Heart left ventricle (tissue), 16 donors: ENCODE measurements at regions not wholly inside any gene's neighbourhood (a gene's known extent, or its start where the extent isn't known, plus 50 kb on each side); places are given as distances from the start of the nearest gene placed in this dataset.

Experiments used
- ATAC-seq, 4 donors: fragments of 200-7000 bp; cut with Tn5 transposase; one replicate each; pipeline ENCODE4 v1.9.1; 2020 to 2022; ENCODE audit warnings: moderate library complexity in 4 of 4, mild to moderate bottlenecking in 3 of 4, moderate number of reproducible peaks in 1 of 4
- DNase-seq, 5 donors: peaks; one replicate each; pipeline ENCODE4 v3.0.0-alpha.2; 2020
- H3K27ac ChIP-seq, 12 donors: fragments of 200-600 bp; sonication (generic) in 4 of 12; one replicate each; pipeline versions ENCODE4 v1.5.0 to v1.8.0; 2016 to 2022; ENCODE audit warnings: mild to moderate bottlenecking in 2 of 12
- H3K27me3 ChIP-seq, 9 donors: fragments of 200-600 bp; sonication (generic) in 2 of 9; one replicate each; pipeline versions ENCODE4 v1.5.1 to v1.8.0; 2016 to 2022; ENCODE audit warnings: mild to moderate bottlenecking in 3 of 9
- H3K36me3 ChIP-seq, 9 donors: fragments of 200-600 bp; sonication (generic) in 2 of 9; one replicate each; pipeline versions ENCODE4 v1.5.0 to v1.8.0; 2018 to 2022; ENCODE audit warnings: mild to moderate bottlenecking in 2 of 9
- H3K4me1 ChIP-seq, 12 donors: fragments of 200-600 bp; sonication (generic) in 4 of 12; one replicate each; pipeline versions ENCODE4 v1.5.0 to v1.8.0; 2016 to 2022; ENCODE audit warnings: mild to moderate bottlenecking in 3 of 12
- H3K4me3 ChIP-seq, 12 donors: fragments of 200-600 bp; sonication (generic) in 4 of 12; one replicate each; pipeline versions ENCODE4 v1.5.0 to v1.8.0; 2017 to 2022; ENCODE audit warnings: mild to moderate bottlenecking in 9 of 12, moderate library complexity in 4 of 12
- H3K9me3 ChIP-seq, 12 donors: fragments of 200-600 bp; sonication (generic) in 4 of 12; one replicate each; pipeline versions ENCODE4 v1.5.0 to v1.8.0; 2016 to 2022; ENCODE audit warnings: mild to moderate bottlenecking in 1 of 12
- CTCF ChIP-seq, 12 donors: fragments of 200-600 bp; sonication (generic) in 4 of 12; IDR thresholded peaks; one replicate each; pipeline versions ENCODE4 v1.5.0 to v1.8.0; 2018 to 2022; ENCODE audit warnings: antibody characterized with exemption in 12 of 12, mild to moderate bottlenecking in 5 of 12
- POLR2A ChIP-seq, 2 donors: fragments of 450-650 bp; IDR thresholded peaks; one replicate each; pipeline ENCODE4 v1.6.1; 2017; ENCODE audit warnings: antibody characterized with exemption in 2 of 2, mild to moderate bottlenecking in 2 of 2, moderate library complexity in 2 of 2
- WGBS, 4 donors: extraction: QIAGEN DNeasy Blood & Tissue Kit in 2 of 4; methylation state at CpG; one replicate each; pipeline versions ENCODE4 v1.1.5 to v1.1.7; 2013 to 2018; 5-methylcytosine and 5-hydroxymethylcytosine counted together
- intact Hi-C, 10 donors: fragments of 100-400 bp; cut with DNase I; formaldehyde crosslinking; loops; one replicate each; pipeline versions ENCODE4 v1.11.1 to v1.14.2; 2022
- donor health status: ischemic (EF 13 %, LVEDD 7.1; RV severe dilation, severe dysfunction).
- donor health status: healthy with polysubstance abuse.
- donor health status: DM: no; HTN: yes; CAD: no.
- donor health status: DM: no; HTN: no; CAD: no.
- donor health status: ischemic (EF 25% LVEDD 6.9; RV normal size, moderate dysfunction).
- donor health status: ischemic (EF 25% LVEDD 5.7; RV mildly dilated, moderate dysfunction).
- donor health status: healthy.
- donor health status: DM: yes; HTN: yes; CAD: no.
- donor health status: ischemic (EF 35%, LVEDD 5.7; RV mildly dilated, moderate dysfunction).
- donor health status: nonischemic (EF 11% LVEDD 7.7; RV severe dilation, severe dysfunction).
- donor health status: DM: yes; HTN: yes; CAD: no.
- donor health status: PGD.
- donor health status: ischemic (EF 29% LVEDD 5.4; RV normal size, mild dysfunction).
- donor health status: nonischemic (EF 23%, LVEDD 6.1; RV moderate dilation, normal function).

GRCh38 chr3:144407335-144407734 lies 435.7 kb downstream of the DIPK2A start:
- Histone ChIP-seq H3K9me3 (peaks cover 0 to 17% (median 4%) of the 10 kb centered on the region in 12 donors), H3K27ac (no peak overlapping the region), H3K4me1 (no peaks in the 10 kb centered on the region), H3K36me3 (no peaks in the 10 kb centered on the region), H3K4me3 (no peak overlapping the region), H3K27me3 (no peaks in the 10 kb centered on the region)
- ATAC-seq (no peak), DNase-seq (no peak)
- WGBS, 4 donors: 77 to 89% (median 88%) methylated on average over 2 of the region's 2 CpGs
- TF ChIP-seq CTCF (IDR thresholded peaks at IDR 0.05): no peak
- TF ChIP-seq POLR2A (IDR thresholded peaks at IDR 0.05): no peak
- intact Hi-C loops: no loop called here

GRCh38 chr3:144409319-144409718 lies 437.7 kb downstream of the DIPK2A start:
- Histone ChIP-seq H3K4me1 (no peaks in the 10 kb centered on the region), H3K27me3 (no peaks in the 10 kb centered on the region), H3K27ac (no peak overlapping the region), H3K4me3 (no peak overlapping the region), H3K9me3 (peaks cover 0 to 17% (median 3%) of the 10 kb centered on the region in 12 donors), H3K36me3 (no peaks in the 10 kb centered on the region)
- no peak for DNase-seq
- no peak for TF ChIP-seq CTCF (IDR thresholded peaks at IDR 0.05)
- TF ChIP-seq POLR2A (IDR thresholded peaks at IDR 0.05): no peak
- intact Hi-C loops: no loop called here
- no peak for ATAC-seq

GRCh38 chr3:144413068-144413467 lies 441.4 kb downstream of the DIPK2A start:
- TF ChIP-seq CTCF (IDR thresholded peaks at IDR 0.05) (no peak), POLR2A (IDR thresholded peaks at IDR 0.05) (no peak)
- peaks cover 0 to 17% (median 2%) of the 10 kb centered on the region in 12 donors for H3K9me3 ChIP-seq
- no peaks in the 10 kb centered on the region for H3K27me3 ChIP-seq
- no peak overlapping the region for H3K4me3 ChIP-seq
- intact Hi-C loops: no loop called here
- no peaks in the 10 kb centered on the region for H3K4me1 ChIP-seq
- DNase-seq: no peak
- no peak overlapping the region for H3K27ac ChIP-seq
- WGBS, 4 donors: 89 to 94% (median 92%) methylated on average over 2 of the region's 2 CpGs
- H3K36me3 ChIP-seq: no peaks in the 10 kb centered on the region
- ATAC-seq: no peak

GRCh38 chr3:144415492-144415891 lies 443.9 kb downstream of the DIPK2A start:
- no peak overlapping the region for H3K27ac ChIP-seq
- H3K27me3 ChIP-seq: no peaks in the 10 kb centered on the region
- TF ChIP-seq POLR2A (IDR thresholded peaks at IDR 0.05): no peak
- no peak for TF ChIP-seq CTCF (IDR thresholded peaks at IDR 0.05)
- intact Hi-C loops: no loop called here
- 0 to 71% (median 56%) methylated on average over 1 of the region's 1 CpG for WGBS, 4 donors
- no peak overlapping the region for H3K4me3 ChIP-seq
- DNase-seq (no peak), ATAC-seq (no peak)
- H3K9me3 ChIP-seq: peaks cover 0 to 11% (median 0%) of the 10 kb centered on the region in 12 donors
- no peaks in the 10 kb centered on the region for H3K4me1 ChIP-seq
- no peaks in the 10 kb centered on the region for H3K36me3 ChIP-seq
